ENCODE measurements at regions not wholly inside any gene's neighbourhood (a gene's known extent, or its start where the extent isn't known, plus 50 kb on each side); places are given as distances from the start of the nearest gene placed in this dataset.

DNA sequence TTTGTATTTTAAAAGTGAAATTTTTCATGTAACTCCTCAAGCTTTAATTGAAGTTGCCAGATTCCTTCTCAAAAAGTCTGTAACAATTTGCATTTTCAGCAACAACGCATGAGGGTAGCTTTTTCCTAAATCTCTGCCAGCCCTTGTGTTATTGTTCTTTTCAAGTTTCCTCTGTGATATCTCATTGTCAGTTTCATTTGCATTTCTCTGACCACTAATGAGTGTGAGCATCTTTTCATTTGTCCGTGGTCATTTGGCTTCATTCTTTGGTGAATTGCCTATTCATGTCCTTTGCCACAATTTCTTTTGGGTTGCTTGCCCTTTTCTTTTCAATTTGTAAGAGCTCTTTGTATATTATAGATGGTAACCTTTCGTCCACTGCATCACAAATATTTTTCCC lies 68.0 kb upstream of the NKD1 start:
- no peak for TF ChIP-seq ZBTB49 (tag by site-specific recombination; IDR thresholded peaks at IDR 0.05; ENCODE audit: low read depth)
- TF ChIP-seq, protein P1, sequence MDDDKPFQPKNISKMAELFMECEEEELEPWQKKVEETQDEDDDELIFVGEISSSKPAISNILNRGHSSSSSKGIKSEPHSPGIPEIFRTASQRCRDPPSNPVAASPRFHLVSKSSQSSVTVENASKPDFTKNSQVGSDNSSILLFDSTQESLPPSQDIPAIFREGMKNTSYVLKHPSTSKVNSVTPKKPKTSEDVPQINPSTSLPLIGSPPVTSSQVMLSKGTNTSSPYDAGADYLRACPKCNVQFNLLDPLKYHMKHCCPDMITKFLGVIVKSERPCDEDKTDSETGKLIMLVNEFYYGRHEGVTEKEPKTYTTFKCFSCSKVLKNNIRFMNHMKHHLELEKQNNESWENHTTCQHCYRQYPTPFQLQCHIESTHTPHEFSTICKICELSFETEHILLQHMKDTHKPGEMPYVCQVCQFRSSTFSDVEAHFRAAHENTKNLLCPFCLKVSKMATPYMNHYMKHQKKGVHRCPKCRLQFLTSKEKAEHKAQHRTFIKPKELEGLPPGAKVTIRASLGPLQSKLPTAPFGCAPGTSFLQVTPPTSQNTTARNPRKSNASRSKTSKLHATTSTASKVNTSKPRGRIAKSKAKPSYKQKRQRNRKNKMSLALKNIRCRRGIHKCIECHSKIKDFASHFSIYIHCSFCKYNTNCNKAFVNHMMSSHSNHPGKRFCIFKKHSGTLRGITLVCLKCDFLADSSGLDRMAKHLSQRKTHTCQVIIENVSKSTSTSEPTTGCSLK (tag by site-specific recombination; IDR thresholded peaks at IDR 0.05), result no peak
- no peak for TF ChIP-seq ZNF626 (tag by site-specific recombination; IDR thresholded peaks at IDR 0.05)
- TF ChIP-seq, protein P2, sequence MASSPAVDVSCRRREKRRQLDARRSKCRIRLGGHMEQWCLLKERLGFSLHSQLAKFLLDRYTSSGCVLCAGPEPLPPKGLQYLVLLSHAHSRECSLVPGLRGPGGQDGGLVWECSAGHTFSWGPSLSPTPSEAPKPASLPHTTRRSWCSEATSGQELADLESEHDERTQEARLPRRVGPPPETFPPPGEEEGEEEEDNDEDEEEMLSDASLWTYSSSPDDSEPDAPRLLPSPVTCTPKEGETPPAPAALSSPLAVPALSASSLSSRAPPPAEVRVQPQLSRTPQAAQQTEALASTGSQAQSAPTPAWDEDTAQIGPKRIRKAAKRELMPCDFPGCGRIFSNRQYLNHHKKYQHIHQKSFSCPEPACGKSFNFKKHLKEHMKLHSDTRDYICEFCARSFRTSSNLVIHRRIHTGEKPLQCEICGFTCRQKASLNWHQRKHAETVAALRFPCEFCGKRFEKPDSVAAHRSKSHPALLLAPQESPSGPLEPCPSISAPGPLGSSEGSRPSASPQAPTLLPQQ (tag by site-specific recombination; IDR thresholded peaks at IDR 0.05), result no peak
- no peak for TF ChIP-seq ZNF658 (tag by site-specific recombination; IDR thresholded peaks at IDR 0.05)
- no peak for TF ChIP-seq KLF10 (tag by site-specific recombination; IDR thresholded peaks at IDR 0.05)
- TF ChIP-seq ZNF112 (tag by site-specific recombination; IDR thresholded peaks at IDR 0.05), result no peak
- no peak for TF ChIP-seq IKZF3 (tag by site-specific recombination; IDR thresholded peaks at IDR 0.05)
- TF ChIP-seq ZNF529 (tag by site-specific recombination; IDR thresholded peaks at IDR 0.05; ENCODE audit: insufficient replicate concordance), result no peak
- no peak for TF ChIP-seq ZFP3 (tag by site-specific recombination; IDR thresholded peaks at IDR 0.05; ENCODE audit: low read depth)
- TF ChIP-seq ZNF544 (tag by site-specific recombination; IDR thresholded peaks at IDR 0.05), result no peak
- TF ChIP-seq ZNF23 (tag by site-specific recombination; IDR thresholded peaks at IDR 0.05; ENCODE audit: borderline replicate concordance), result no peak
- no peak for TF ChIP-seq ELK4 (IDR thresholded peaks at IDR 0.05; ENCODE audit: borderline replicate concordance, low read depth, low read length)
- Histone ChIP-seq H3K27ac (ENCODE audit: extremely low read depth, low read depth, low read length) (no peak overlapping the region), H3K4me3 (ENCODE audit: low read depth, low read length) (no peak overlapping the region), H3K4me1 (ENCODE audit: control insufficient read depth, insufficient read depth, low read length) (no peaks in the 10 kb centered on the region), H3K9me3 (ENCODE audit: control insufficient read depth, insufficient read depth, low read depth, low read length) (no peaks in the 10 kb centered on the region), H3K36me3 (ENCODE audit: control insufficient read depth in 2 of 2, insufficient read depth in 1 of 2, low read length in 2 of 2) (no peaks in the 10 kb centered on the region)
- POLR2A ChIA-PET, result no interaction called here
- CTCF ChIA-PET, result no interaction called here

- H3K4me1 ChIP-seq (ENCODE audit: control insufficient read depth, insufficient read depth, low read length), result no peaks in the 10 kb centered on the region
- no peak overlapping the region for H3K27ac ChIP-seq (ENCODE audit: extremely low read depth, low read depth, low read length)
- ChIA-PET POLR2A (no interaction called here), CTCF (no interaction called here)
- no peaks in the 10 kb centered on the region for H3K36me3 ChIP-seq (ENCODE audit: control insufficient read depth in 2 of 2, insufficient read depth in 1 of 2, low read length in 2 of 2)
- H3K4me3 ChIP-seq (ENCODE audit: low read depth, low read length), result no peak overlapping the region
- H3K9me3 ChIP-seq (ENCODE audit: control insufficient read depth, insufficient read depth, low read depth, low read length), result no peaks in the 10 kb centered on the region
- TF ChIP-seq ZNF248 (tag by site-specific recombination; IDR thresholded peaks at IDR 0.05) (no peak), TSHZ1 (tag by site-specific recombination; IDR thresholded peaks at IDR 0.05; ENCODE audit: borderline replicate concordance) (no peak), ZSCAN30 (tag by site-specific recombination; IDR thresholded peaks at IDR 0.05) (no peak), ZNF792 (tag by site-specific recombination; IDR thresholded peaks at IDR 0.05) (no peak), ZNF132 (tag by site-specific recombination; IDR thresholded peaks at IDR 0.05; ENCODE audit: borderline replicate concordance) (no peak), ELK4 (IDR thresholded peaks at IDR 0.05; ENCODE audit: borderline replicate concordance, low read depth, low read length) (no peak)
- TF ChIP-seq, protein P3, sequence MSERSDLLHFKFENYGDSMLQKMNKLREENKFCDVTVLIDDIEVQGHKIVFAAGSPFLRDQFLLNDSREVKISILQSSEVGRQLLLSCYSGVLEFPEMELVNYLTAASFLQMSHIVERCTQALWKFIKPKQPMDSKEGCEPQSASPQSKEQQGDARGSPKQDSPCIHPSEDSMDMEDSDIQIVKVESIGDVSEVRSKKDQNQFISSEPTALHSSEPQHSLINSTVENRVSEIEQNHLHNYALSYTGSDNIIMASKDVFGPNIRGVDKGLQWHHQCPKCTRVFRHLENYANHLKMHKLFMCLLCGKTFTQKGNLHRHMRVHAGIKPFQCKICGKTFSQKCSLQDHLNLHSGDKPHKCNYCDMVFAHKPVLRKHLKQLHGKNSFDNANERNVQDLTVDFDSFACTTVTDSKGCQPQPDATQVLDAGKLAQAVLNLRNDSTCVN (tag by site-specific recombination; optimal IDR thresholded peaks at IDR 0.05), result no peak
- TF ChIP-seq, protein P4, sequence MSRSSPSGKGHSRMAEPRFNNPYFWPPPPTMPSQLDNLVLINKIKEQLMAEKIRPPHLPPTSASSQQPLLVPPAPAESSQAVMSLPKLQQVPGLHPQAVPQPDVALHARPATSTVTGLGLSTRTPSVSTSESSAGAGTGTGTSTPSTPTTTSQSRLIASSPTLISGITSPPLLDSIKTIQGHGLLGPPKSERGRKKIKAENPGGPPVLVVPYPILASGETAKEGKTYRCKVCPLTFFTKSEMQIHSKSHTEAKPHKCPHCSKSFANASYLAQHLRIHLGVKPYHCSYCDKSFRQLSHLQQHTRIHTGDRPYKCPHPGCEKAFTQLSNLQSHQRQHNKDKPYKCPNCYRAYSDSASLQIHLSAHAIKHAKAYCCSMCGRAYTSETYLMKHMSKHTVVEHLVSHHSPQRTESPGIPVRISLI (tag by site-specific recombination; IDR thresholded peaks at IDR 0.05), result no peak
These were observed 68.4 kb upstream of the NKD1 start for GRCh38 chr16:50479771-50480170.

Data from HEK293 (cell line).